ENCODE measurements at regions not wholly inside any gene's neighbourhood (a gene's known extent, or its start where the extent isn't known, plus 50 kb on each side); places are given as distances from the start of the nearest gene placed in this dataset.

GRCh38 chr3:140763532-140763931 is 85.7 kb downstream of the TRIM42 start:
- TF ChIP-seq CTCF (IDR thresholded peaks at IDR 0.05; ENCODE audit: poor library complexity, severe bottlenecking) (no peak), POLR2AphosphoS5 (IDR thresholded peaks at IDR 0.05) (no peak), SMC3 (conservative IDR thresholded peaks at IDR 0.05; ENCODE audit: poor library complexity) (no peak)
